Ascending aorta (tissue), 2 donors: ENCODE measurements at regions not wholly inside any gene's neighbourhood (a gene's known extent, or its start where the extent isn't known, plus 50 kb on each side); places are given as distances from the start of the nearest gene placed in this dataset.
"Not testable (repeated sequence)": the region's sequence is repeated elsewhere in the genome, so short reads cannot be mapped to it uniquely, and the experiment has no call there.

Experiments used
- DNase-seq, 2 donors: peaks; one replicate each; pipeline ENCODE4 v3.0.0-alpha.2; 2019; ENCODE audit warnings: low spot score in 2 of 2
- H3K27ac ChIP-seq, 2 donors: fragments of 200-600 bp; sonication (generic); one replicate each; pipeline ENCODE4 v1.5.1; 2016 to 2017; ENCODE audit warnings: mild to moderate bottlenecking in 1 of 2
- H3K27me3 ChIP-seq: fragments of 200-600 bp; sonication (generic); one replicate; pipeline ENCODE4 v1.5.1; 2017
- H3K36me3 ChIP-seq, 2 donors: fragments of 200-600 bp; sonication (generic); one replicate each; pipeline ENCODE4 v1.5.1; 2016
- H3K4me1 ChIP-seq, 2 donors: fragments of 200-600 bp; sonication (generic); one replicate each; pipeline ENCODE4 v1.5.1; 2016 to 2017; ENCODE audit warnings: mild to moderate bottlenecking in 1 of 2
- H3K4me3 ChIP-seq, 2 donors: fragments of 200-600 bp; sonication (generic); one replicate each; pipeline ENCODE4 v1.5.1; 2016 to 2017; ENCODE audit warnings: mild to moderate bottlenecking in 1 of 2
- H3K9me3 ChIP-seq, 2 donors: fragments of 200-600 bp; sonication (generic); one replicate each; pipeline ENCODE4 v1.5.1; 2016
- CTCF ChIP-seq, 3 experiments: fragments of 200-600 bp in 2 of 3; fragments of 450-650 bp in 1 of 3; sonication (generic) in 2 of 3; IDR thresholded peaks; one replicate each; pipeline ENCODE4 v1.5.1; 2016 to 2019; ENCODE audit warnings: antibody characterized with exemption in 3 of 3, mild to moderate bottlenecking in 1 of 3, moderate library complexity in 1 of 3
- intact Hi-C: fragments of 100-400 bp; cut with DNase I; formaldehyde crosslinking; loops from one replicate; pipeline ENCODE4 v1.15.1; 2023

GRCh38 chr15:79157631-79158592 lies 67.3 kb upstream of the RASGRF1 start:
- Histone ChIP-seq H3K9me3 (no peaks in the 10 kb centered on the region), H3K27me3 (no peaks in the 10 kb centered on the region)
- DNase-seq: no peak

DNA sequence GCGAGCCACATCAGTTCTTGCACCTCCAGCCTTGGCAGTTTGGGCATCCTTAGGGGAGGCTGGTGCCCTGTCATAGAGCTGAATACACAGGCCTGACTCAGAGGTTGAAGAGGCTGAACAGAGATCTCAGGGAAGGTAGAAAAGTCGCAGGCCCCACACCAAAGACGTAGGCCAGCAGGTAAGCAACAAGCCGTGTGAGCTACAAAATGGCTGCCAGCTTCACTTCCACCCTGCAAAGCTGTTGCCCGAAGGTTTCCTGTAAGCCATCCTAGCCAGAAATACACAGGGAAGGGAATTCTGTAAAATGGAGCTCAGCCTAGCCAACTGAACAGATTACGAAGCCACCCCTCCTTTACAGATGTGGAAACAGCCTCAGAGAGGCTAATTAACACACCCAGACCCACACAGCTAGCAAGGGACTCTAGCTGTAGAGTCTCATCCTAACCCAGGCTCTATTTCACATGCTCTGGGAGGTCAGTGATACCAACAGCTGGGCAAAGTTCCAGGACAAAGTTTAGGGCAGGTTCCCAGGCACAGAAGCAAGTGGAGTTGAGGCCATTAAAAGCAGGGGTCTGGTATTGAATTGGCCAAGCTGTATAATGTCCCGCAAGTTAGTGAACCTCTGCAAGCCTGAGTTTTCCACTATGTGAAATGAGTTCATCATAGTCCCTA lies 66.3 kb upstream of the RASGRF1 start:
- DNase-seq: no peak
- no peak for TF ChIP-seq CTCF (IDR thresholded peaks at IDR 0.05)
- Histone ChIP-seq H3K27ac (no peak overlapping the region), H3K36me3 (no peaks in the 10 kb centered on the region), H3K4me3 (no peak overlapping the region), H3K27me3 (no peaks in the 10 kb centered on the region), H3K4me1 (no peaks in the 10 kb centered on the region), H3K9me3 (no peaks in the 10 kb centered on the region)
- intact Hi-C loops: no loop called here

More at GRCh38 chr15:79157631-79158592, 67.3 kb upstream of the RASGRF1 start:
- H3K4me1 ChIP-seq: no peaks in the 10 kb centered on the region
- no peak for TF ChIP-seq CTCF (IDR thresholded peaks at IDR 0.05)
- H3K4me3 ChIP-seq: no peak overlapping the region
- H3K36me3 ChIP-seq: no peaks in the 10 kb centered on the region
- H3K27ac ChIP-seq: no peak overlapping the region
- intact Hi-C loops: no loop called here

DNA sequence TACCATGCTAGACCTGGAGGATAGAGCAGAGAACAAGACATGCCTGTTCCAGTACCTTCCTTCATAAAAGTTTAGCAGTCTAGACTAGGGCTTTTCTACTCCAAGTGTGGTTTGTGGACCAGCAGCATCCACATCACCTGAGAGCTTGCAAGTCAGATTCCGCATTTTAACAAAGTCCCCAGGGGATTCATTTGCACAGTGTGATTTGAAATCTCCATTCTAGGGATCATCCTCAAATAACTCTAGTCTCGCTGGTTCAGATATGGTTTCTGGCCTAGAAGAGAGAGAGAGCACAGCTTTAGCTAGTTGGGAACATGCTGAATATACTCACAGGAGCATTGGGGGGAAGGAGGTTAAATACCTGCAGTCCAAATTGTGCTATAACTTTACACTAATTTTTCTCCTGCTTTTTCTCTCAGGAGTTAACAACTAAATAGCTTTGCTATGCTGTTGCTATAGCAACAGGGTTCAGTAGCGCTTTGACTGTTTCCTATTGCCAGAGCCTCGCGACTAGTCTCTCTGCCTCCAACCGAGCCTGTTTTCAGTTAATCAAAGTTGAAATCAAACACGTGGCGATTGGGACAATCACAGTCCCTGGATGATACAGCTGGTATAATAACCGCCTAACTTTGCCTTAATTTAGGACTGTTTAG lies 64.0 kb upstream of the RASGRF1 start:
- no peak for DNase-seq
- Histone ChIP-seq H3K9me3 (no peaks in the 10 kb centered on the region), H3K4me1 (no peaks in the 10 kb centered on the region), H3K36me3 (no peaks in the 10 kb centered on the region), H3K4me3 (no peak overlapping the region), H3K27ac (no peak overlapping the region), H3K27me3 (no peaks in the 10 kb centered on the region)
- intact Hi-C loops: no loop called here
- TF ChIP-seq CTCF (IDR thresholded peaks at IDR 0.05): no peak

- intact Hi-C loops, DNase-seq, H3K27me3 ChIP-seq: not testable (repeated sequence)
Observed at GRCh38 chr15:79144290-79144689, 53.7 kb upstream of the RASGRF1 start.

GRCh38 chr15:79140846-79141570 lies 50.4 kb upstream of the RASGRF1 start:
- no peak for DNase-seq
- Histone ChIP-seq H3K36me3 (no peaks in the 10 kb centered on the region), H3K9me3 (no peaks in the 10 kb centered on the region), H3K4me3 (no peak overlapping the region), H3K27ac (no peak overlapping the region), H3K27me3 (no peaks in the 10 kb centered on the region), H3K4me1 (no peaks in the 10 kb centered on the region)
- intact Hi-C loops: no loop called here
- no peak for TF ChIP-seq CTCF (IDR thresholded peaks at IDR 0.05)

More at GRCh38 chr15:79144290-79144689, 53.7 kb upstream of the RASGRF1 start:
- H3K27ac ChIP-seq, H3K36me3 ChIP-seq, H3K9me3 ChIP-seq, H3K4me1 ChIP-seq, H3K4me3 ChIP-seq: not testable (repeated sequence)
